ENCODE measurements at regions not wholly inside any gene's neighbourhood (a gene's known extent, or its start where the extent isn't known, plus 50 kb on each side); places are given as distances from the start of the nearest gene placed in this dataset.

DNA sequence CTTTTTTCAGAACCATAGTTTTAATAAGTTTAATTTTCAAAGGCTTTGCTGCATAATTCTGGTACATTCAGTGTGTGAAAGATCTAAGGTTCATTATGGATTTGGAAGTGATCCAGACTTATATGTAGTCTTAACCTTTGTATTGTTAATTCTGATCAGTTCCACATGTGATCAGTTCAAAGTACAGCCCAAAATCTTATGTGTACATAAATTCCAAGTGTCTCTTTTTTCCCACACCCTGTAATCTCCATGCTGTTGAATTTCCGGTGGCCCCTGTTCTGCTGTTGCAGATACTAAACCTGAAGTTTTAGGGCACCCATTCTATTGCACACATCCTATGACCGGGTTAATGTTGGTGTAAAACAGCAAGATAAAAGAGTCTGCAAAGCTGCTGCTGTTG is 1147.5 kb upstream of the CDH8 start:
- no peak overlapping the region for H3K27ac ChIP-seq (replicated peaks; ENCODE audit: low read length)
- H4K91ac ChIP-seq (ENCODE audit: low read depth, low read length, poor library complexity), result no peak overlapping the region
- H2BK15ac ChIP-seq (ENCODE audit: low read length), result no peak overlapping the region
- H4K8ac ChIP-seq (ENCODE audit: low read depth, low read length), result no peak overlapping the region
- H3K4me2 ChIP-seq (ENCODE audit: insufficient read depth, low read length, poor library complexity, severe bottlenecking), result no peak overlapping the region
- no peak overlapping the region for H3K4me3 ChIP-seq (ENCODE audit: low read length in 2 of 2)
- no peak overlapping the region for H2BK12ac ChIP-seq (ENCODE audit: low read length)
- H2AFZ ChIP-seq (ENCODE audit: low read length), result no peak overlapping the region
- no peak overlapping the region for H2AK5ac ChIP-seq (ENCODE audit: low read depth, low read length)
- no peak overlapping the region for H2BK120ac ChIP-seq (ENCODE audit: low read depth, low read length)
- no peaks in the 10 kb centered on the region for H3K36me3 ChIP-seq (replicated peaks in 1 of 2; ENCODE audit: control insufficient read depth in 2 of 2, insufficient read depth in 2 of 2, low read length in 2 of 2)
- no peak overlapping the region for H3K18ac ChIP-seq (ENCODE audit: low read length)
- no peaks in the 10 kb centered on the region for H3K79me1 ChIP-seq (ENCODE audit: low read depth, low read length)
- WGBS, 2 donors (ENCODE audit: extremely low coverage in 2 of 2, insufficient read length in 2 of 2, insufficient replicate concordance in 1 of 2), result no CpG with 5 or more reads among the region's 2 CpGs
- H3K9me3 ChIP-seq (replicated peaks in 1 of 2; ENCODE audit: control insufficient read depth in 2 of 2, insufficient read depth in 1 of 2, low read depth in 1 of 2, low read length in 2 of 2), result no peaks in the 10 kb centered on the region
- H3K9ac ChIP-seq (ENCODE audit: low read depth, low read length, poor library complexity), result no peak overlapping the region
- no peak overlapping the region for H2BK5ac ChIP-seq (ENCODE audit: low read length)
- no peak overlapping the region for H3K4ac ChIP-seq (ENCODE audit: low read length)
- no peak overlapping the region for H3K23ac ChIP-seq (ENCODE audit: low read depth, low read length, poor library complexity)
- H3K4me1 ChIP-seq (ENCODE audit: control insufficient read depth in 2 of 2, insufficient read depth in 1 of 2, low read depth in 1 of 2, low read length in 2 of 2), result peaks cover 0 to 5% of the 10 kb centered on the region in 2 donors
- DNase-seq (ENCODE audit: low spot score), result no peak
- H3K27me3 ChIP-seq (ENCODE audit: control insufficient read depth in 3 of 3, insufficient read depth in 3 of 3, low read depth in 1 of 3, low read length in 3 of 3), result no peaks in the 10 kb centered on the region
- H3K14ac ChIP-seq (ENCODE audit: low read length), result no peak overlapping the region

GRCh38 chr16:63175313-63175712 is 1139.1 kb upstream of the CDH8 start:
- Histone ChIP-seq H3K79me1 (ENCODE audit: low read depth, low read length) (no peaks in the 10 kb centered on the region), H3K14ac (ENCODE audit: low read length) (no peak overlapping the region), H2BK15ac (ENCODE audit: low read length) (no peak overlapping the region), H3K4me3 (ENCODE audit: low read length in 2 of 2) (no peak overlapping the region), H3K23ac (ENCODE audit: low read depth, low read length, poor library complexity) (no peak overlapping the region), H2BK120ac (ENCODE audit: low read depth, low read length) (no peak overlapping the region), H2BK5ac (ENCODE audit: low read length) (no peak overlapping the region), H3K18ac (ENCODE audit: low read length) (no peak overlapping the region), H3K27me3 (ENCODE audit: control insufficient read depth in 3 of 3, insufficient read depth in 3 of 3, low read depth in 1 of 3, low read length in 3 of 3) (no peaks in the 10 kb centered on the region), H3K4ac (ENCODE audit: low read length) (no peak overlapping the region), H3K4me1 (ENCODE audit: control insufficient read depth in 2 of 2, insufficient read depth in 1 of 2, low read depth in 1 of 2, low read length in 2 of 2) (peaks cover 0 to 8% of the 10 kb centered on the region in 2 donors), H3K9ac (ENCODE audit: low read depth, low read length, poor library complexity) (no peak overlapping the region), H3K4me2 (ENCODE audit: insufficient read depth, low read length, poor library complexity, severe bottlenecking) (no peak overlapping the region), H2AK5ac (ENCODE audit: low read depth, low read length) (no peak overlapping the region), H2BK12ac (ENCODE audit: low read length) (no peak overlapping the region), H2AFZ (ENCODE audit: low read length) (peak overlapping the region; percentile 58), H3K9me3 (replicated peaks in 1 of 2; ENCODE audit: control insufficient read depth in 2 of 2, insufficient read depth in 1 of 2, low read depth in 1 of 2, low read length in 2 of 2) (no peaks in the 10 kb centered on the region), H4K8ac (ENCODE audit: low read depth, low read length) (no peak overlapping the region), H3K27ac (replicated peaks; ENCODE audit: low read length) (no peak overlapping the region), H4K91ac (ENCODE audit: low read depth, low read length, poor library complexity) (no peak overlapping the region), H3K36me3 (replicated peaks in 1 of 2; ENCODE audit: control insufficient read depth in 2 of 2, insufficient read depth in 2 of 2, low read length in 2 of 2) (no peaks in the 10 kb centered on the region)
- no peak for DNase-seq (ENCODE audit: low spot score)

DNA sequence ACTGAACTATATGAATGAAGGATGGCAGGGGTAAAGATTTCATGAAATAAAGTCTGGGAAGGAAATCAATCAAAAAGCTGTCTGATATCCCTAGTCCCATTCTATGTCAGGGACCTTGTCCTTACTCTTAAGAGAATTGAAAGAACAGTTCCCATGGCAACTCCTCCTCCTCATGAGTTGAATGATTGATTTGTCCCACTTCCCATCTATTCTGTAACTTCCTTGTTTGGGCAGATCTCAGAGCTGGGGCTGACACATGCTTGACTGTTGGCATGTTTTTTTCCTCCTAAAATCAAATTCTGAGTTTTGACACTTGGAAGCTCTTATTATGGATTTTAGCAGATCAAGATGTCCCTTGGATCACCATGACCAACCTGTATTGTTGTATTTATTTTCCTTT is 1138.6 kb upstream of the CDH8 start:
- Histone ChIP-seq H3K4me2 (ENCODE audit: insufficient read depth, low read length, poor library complexity, severe bottlenecking) (no peak overlapping the region), H2BK12ac (ENCODE audit: low read length) (no peak overlapping the region), H3K18ac (ENCODE audit: low read length) (no peak overlapping the region), H2AFZ (ENCODE audit: low read length) (peak overlapping the region; percentile 58), H3K27ac (replicated peaks; ENCODE audit: low read length) (no peak overlapping the region), H3K79me1 (ENCODE audit: low read depth, low read length) (no peaks in the 10 kb centered on the region), H3K27me3 (ENCODE audit: control insufficient read depth in 3 of 3, insufficient read depth in 3 of 3, low read depth in 1 of 3, low read length in 3 of 3) (no peaks in the 10 kb centered on the region), H2BK120ac (ENCODE audit: low read depth, low read length) (no peak overlapping the region), H3K9ac (ENCODE audit: low read depth, low read length, poor library complexity) (no peak overlapping the region), H3K14ac (ENCODE audit: low read length) (no peak overlapping the region), H3K36me3 (replicated peaks in 1 of 2; ENCODE audit: control insufficient read depth in 2 of 2, insufficient read depth in 2 of 2, low read length in 2 of 2) (no peaks in the 10 kb centered on the region), H2BK15ac (ENCODE audit: low read length) (no peak overlapping the region), H4K8ac (ENCODE audit: low read depth, low read length) (no peak overlapping the region), H3K23ac (ENCODE audit: low read depth, low read length, poor library complexity) (no peak overlapping the region), H2BK5ac (ENCODE audit: low read length) (no peak overlapping the region), H4K91ac (ENCODE audit: low read depth, low read length, poor library complexity) (no peak overlapping the region), H3K9me3 (replicated peaks in 1 of 2; ENCODE audit: control insufficient read depth in 2 of 2, insufficient read depth in 1 of 2, low read depth in 1 of 2, low read length in 2 of 2) (no peaks in the 10 kb centered on the region), H3K4me1 (ENCODE audit: control insufficient read depth in 2 of 2, insufficient read depth in 1 of 2, low read depth in 1 of 2, low read length in 2 of 2) (peaks cover 0 to 8% of the 10 kb centered on the region in 2 donors), H3K4me3 (ENCODE audit: low read length in 2 of 2) (no peak overlapping the region), H2AK5ac (ENCODE audit: low read depth, low read length) (no peak overlapping the region), H3K4ac (ENCODE audit: low read length) (no peak overlapping the region)
- no peak for DNase-seq (ENCODE audit: low spot score)

DNA sequence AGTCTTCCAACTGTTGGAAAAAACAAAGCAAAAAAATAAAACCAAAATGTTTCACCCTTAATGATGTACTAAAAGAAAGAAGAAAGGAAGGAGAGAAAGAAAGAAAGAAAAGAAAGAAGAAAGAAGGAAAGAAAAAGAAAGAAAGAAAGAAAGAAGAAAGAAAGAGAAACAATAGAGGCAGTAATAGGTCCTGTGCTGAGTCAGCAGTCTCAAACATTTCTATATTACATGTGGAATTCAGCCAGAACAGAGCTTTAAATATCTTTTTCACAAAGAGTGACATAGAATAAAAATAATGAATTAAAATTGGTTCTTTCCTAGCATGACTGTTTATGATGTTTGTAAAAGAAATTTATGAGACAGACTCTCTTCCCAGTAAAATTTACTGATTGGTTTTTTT is 1135.3 kb upstream of the CDH8 start:
- Histone ChIP-seq H2BK15ac (ENCODE audit: low read length) (no peak overlapping the region), H3K23ac (ENCODE audit: low read depth, low read length, poor library complexity) (no peak overlapping the region), H3K36me3 (replicated peaks in 1 of 2; ENCODE audit: control insufficient read depth in 2 of 2, insufficient read depth in 2 of 2, low read length in 2 of 2) (no peaks in the 10 kb centered on the region), H3K4ac (ENCODE audit: low read length) (no peak overlapping the region), H3K9me3 (replicated peaks in 1 of 2; ENCODE audit: control insufficient read depth in 2 of 2, insufficient read depth in 1 of 2, low read depth in 1 of 2, low read length in 2 of 2) (no peaks in the 10 kb centered on the region), H2AK5ac (ENCODE audit: low read depth, low read length) (no peak overlapping the region), H3K27me3 (ENCODE audit: control insufficient read depth in 3 of 3, insufficient read depth in 3 of 3, low read depth in 1 of 3, low read length in 3 of 3) (no peaks in the 10 kb centered on the region), H3K27ac (replicated peaks; ENCODE audit: low read length) (no peak overlapping the region), H3K4me2 (ENCODE audit: insufficient read depth, low read length, poor library complexity, severe bottlenecking) (no peak overlapping the region), H3K18ac (ENCODE audit: low read length) (no peak overlapping the region), H2BK120ac (ENCODE audit: low read depth, low read length) (no peak overlapping the region), H2BK12ac (ENCODE audit: low read length) (no peak overlapping the region), H4K91ac (ENCODE audit: low read depth, low read length, poor library complexity) (no peak overlapping the region), H3K4me3 (ENCODE audit: low read length in 2 of 2) (no peak overlapping the region), H2BK5ac (ENCODE audit: low read length) (no peak overlapping the region), H3K14ac (ENCODE audit: low read length) (no peak overlapping the region), H4K8ac (ENCODE audit: low read depth, low read length) (no peak overlapping the region), H3K9ac (ENCODE audit: low read depth, low read length, poor library complexity) (no peak overlapping the region), H3K79me1 (ENCODE audit: low read depth, low read length) (no peaks in the 10 kb centered on the region), H3K4me1 (ENCODE audit: control insufficient read depth in 2 of 2, insufficient read depth in 1 of 2, low read depth in 1 of 2, low read length in 2 of 2) (peaks cover 0 to 8% of the 10 kb centered on the region in 2 donors), H2AFZ (ENCODE audit: low read length) (no peak overlapping the region)
- DNase-seq (ENCODE audit: low spot score), result no peak
